AG04450 (cell line): ENCODE measurements at regions not wholly inside any gene's neighbourhood (a gene's known extent, or its start where the extent isn't known, plus 50 kb on each side); places are given as distances from the start of the nearest gene placed in this dataset.

Experiments
- CTCF ChIA-PET: fragments of 300-600, 350-600 bp; formaldehyde crosslinking; extraction: SDS; loops from one replicate; lab custom pipeline; 2022; ENCODE audit warnings: antibody characterized with exemption, inconsistent platforms; lab: Charles Lee
- POLR2A ChIA-PET: fragments of 350-600 bp; formaldehyde crosslinking; extraction: SDS; loops from one replicate; lab custom pipeline; 2021; ENCODE audit warnings: antibody characterized with exemption, inconsistent platforms; lab: Yijun Ruan, JAX
- DNase-seq: peaks from one replicate; pipeline ENCODE4 v3.0.0-alpha.2; 2011; ENCODE audit warnings: low read depth, low spot score
- H3K27ac ChIP-seq: one replicate; pipeline ENCODE4 v1.5.1; 2012; ENCODE audit warnings: low read depth, low read length, control low read depth
- H3K27me3 ChIP-seq: one replicate; pipeline ENCODE4 v1.6.0; 2012; ENCODE audit warnings: low read length; ENCODE audit not compliant: control insufficient read depth, insufficient read depth
- H3K4me3 ChIP-seq: 2 replicates; pipeline ENCODE4 v1.5.1; 2011; ENCODE audit warnings: mild to moderate bottlenecking, low read depth, low read length, control low read depth
- H3K9me3 ChIP-seq: 2 replicates; pipeline ENCODE4 v1.5.1; 2012; ENCODE audit warnings: low read length; ENCODE audit not compliant: control insufficient read depth, insufficient read depth
- TF ChIP-seq, protein P1 (sequence below): IDR thresholded peaks from 2 replicates; pipeline ENCODE4 v1.5.1; 2011; ENCODE audit warnings: low read depth, low read length, control low read depth, inconsistent platforms

- TF ChIP-seq, protein P1, sequence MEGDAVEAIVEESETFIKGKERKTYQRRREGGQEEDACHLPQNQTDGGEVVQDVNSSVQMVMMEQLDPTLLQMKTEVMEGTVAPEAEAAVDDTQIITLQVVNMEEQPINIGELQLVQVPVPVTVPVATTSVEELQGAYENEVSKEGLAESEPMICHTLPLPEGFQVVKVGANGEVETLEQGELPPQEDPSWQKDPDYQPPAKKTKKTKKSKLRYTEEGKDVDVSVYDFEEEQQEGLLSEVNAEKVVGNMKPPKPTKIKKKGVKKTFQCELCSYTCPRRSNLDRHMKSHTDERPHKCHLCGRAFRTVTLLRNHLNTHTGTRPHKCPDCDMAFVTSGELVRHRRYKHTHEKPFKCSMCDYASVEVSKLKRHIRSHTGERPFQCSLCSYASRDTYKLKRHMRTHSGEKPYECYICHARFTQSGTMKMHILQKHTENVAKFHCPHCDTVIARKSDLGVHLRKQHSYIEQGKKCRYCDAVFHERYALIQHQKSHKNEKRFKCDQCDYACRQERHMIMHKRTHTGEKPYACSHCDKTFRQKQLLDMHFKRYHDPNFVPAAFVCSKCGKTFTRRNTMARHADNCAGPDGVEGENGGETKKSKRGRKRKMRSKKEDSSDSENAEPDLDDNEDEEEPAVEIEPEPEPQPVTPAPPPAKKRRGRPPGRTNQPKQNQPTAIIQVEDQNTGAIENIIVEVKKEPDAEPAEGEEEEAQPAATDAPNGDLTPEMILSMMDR: 0 out of 2 replicates have a peak, but pooled peaks have one; percentile 2
- Histone ChIP-seq H3K9me3 (no peaks in the 10 kb centered on the region), H3K27ac (peak overlapping the region; percentile 40), H3K4me3 (no peak overlapping the region), H3K27me3 (no peaks in the 10 kb centered on the region)
- ChIA-PET POLR2A (interaction anchor here (0.6 kb wide), 1 partner anchor 15 kb away, joined by 8 read pairs; no protein-coding TSS in a partner anchor), CTCF (interaction anchor here (0.7 kb wide), 1 partner anchor 20 kb away, joined by 4 read pairs; no protein-coding TSS in a partner anchor)
- no peak for DNase-seq
These were observed 1152.3 kb upstream of the GJE1 start for GRCh38 chr6:140980265-140980887.

DNA sequence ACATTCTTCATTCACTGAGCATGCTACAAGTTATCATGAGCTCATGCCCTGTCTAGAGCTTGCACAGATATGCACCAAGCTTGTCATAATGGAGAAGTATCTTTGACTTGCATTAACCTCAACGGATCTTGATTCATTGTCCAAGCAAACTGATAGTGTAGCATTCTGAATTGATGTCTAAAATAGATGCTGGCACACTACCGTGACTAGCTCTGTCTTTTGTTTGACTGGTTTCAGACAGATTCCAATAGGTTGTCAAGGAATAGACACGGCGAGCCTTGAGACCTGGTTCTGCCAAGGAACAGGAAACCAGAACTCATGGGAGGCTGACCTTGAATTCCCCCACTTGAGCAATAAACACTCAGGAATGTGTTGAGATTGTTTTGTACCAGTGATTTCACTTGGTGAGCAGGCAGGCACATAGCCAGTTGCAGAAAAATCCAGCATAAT, 1153.1 kb upstream of the GJE1 start:
- H3K4me3 ChIP-seq: no peak overlapping the region
- peak overlapping the region; percentile 40 for H3K27ac ChIP-seq
- DNase-seq: peak; percentile 66
- CTCF ChIA-PET: interaction anchor here (0.9 kb wide), 1 partner anchor 160 kb away, joined by 3 read pairs; no protein-coding TSS in a partner anchor
- H3K27me3 ChIP-seq: no peaks in the 10 kb centered on the region
- POLR2A ChIA-PET: no interaction called here
- TF ChIP-seq, protein P1: no peak
- H3K9me3 ChIP-seq: no peaks in the 10 kb centered on the region

GRCh38 chr6:140977403-140977802, 1155.3 kb upstream of the GJE1 start:
- ChIA-PET POLR2A (no interaction called here), CTCF (no interaction called here)
- Histone ChIP-seq H3K9me3 (no peaks in the 10 kb centered on the region), H3K4me3 (no peak overlapping the region), H3K27ac (no peak overlapping the region), H3K27me3 (no peaks in the 10 kb centered on the region)
- TF ChIP-seq, protein P1: no peak
- DNase-seq: no peak

DNA sequence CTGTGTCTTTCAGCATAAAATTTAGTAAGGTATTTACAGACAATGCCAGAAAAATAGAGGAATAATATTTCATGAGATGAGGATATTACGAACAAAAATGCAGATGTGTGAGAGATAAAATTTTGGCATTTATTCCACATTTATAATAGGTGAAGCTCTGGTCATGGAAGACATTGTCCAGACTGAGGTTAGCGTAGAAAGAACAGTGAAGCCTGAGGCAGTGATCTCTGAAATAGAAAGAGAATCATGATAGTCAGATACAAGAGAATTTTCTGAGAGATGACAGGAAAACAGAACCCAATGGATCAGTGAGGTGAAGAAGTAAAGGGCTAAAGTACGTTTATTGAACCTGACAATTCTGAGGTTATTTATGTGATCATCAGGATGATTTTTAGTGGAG, 1155.9 kb upstream of the GJE1 start:
- H3K27ac ChIP-seq: no peak overlapping the region
- H3K4me3 ChIP-seq: no peak overlapping the region
- no peaks in the 10 kb centered on the region for H3K27me3 ChIP-seq
- no peak for DNase-seq
- no peaks in the 10 kb centered on the region for H3K9me3 ChIP-seq
- CTCF ChIA-PET: no interaction called here
- POLR2A ChIA-PET: no interaction called here
- TF ChIP-seq, protein P1: no peak

- POLR2A ChIA-PET: no interaction called here
- H3K9me3 ChIP-seq: no peaks in the 10 kb centered on the region
- H3K4me3 ChIP-seq: no peak overlapping the region
- TF ChIP-seq, protein P1: no peak
- CTCF ChIA-PET: no interaction called here
- no peak overlapping the region for H3K27ac ChIP-seq
- no peak for DNase-seq
- H3K27me3 ChIP-seq: no peaks in the 10 kb centered on the region
These were observed 1162.2 kb upstream of the GJE1 start for GRCh38 chr6:140970485-140970884.
